MCF 10A (cell line): ENCODE measurements at regions not wholly inside any gene's neighbourhood (a gene's known extent, or its start where the extent isn't known, plus 50 kb on each side); places are given as distances from the start of the nearest gene placed in this dataset.
A peak's percentile ranks its signal among the peaks of the same experiment; 100 is the strongest.

Source experiments
- BruUV-seq: library from RNA; stranded (reverse); fragments of 400-500 nt; replicated peaks from 2 replicates; lab custom pipeline; 2021; lab: Mats Ljungman, UMichigan
- CTCF ChIA-PET: fragments of 300-600 bp; sonication (Branson Sonifier 250); formaldehyde crosslinking; extraction: SDS; loops from one replicate; lab custom pipeline; 2021; ENCODE audit warnings: antibody characterized with exemption, inconsistent platforms; lab: Yijun Ruan, JAX
- POLR2A ChIA-PET: fragments of 300-600, 350-650 bp; sonication (Branson Sonifier 250); formaldehyde crosslinking; extraction: SDS; loops from one replicate; lab custom pipeline; 2020; ENCODE audit warnings: antibody characterized with exemption, inconsistent platforms; lab: Yijun Ruan, JAX
- DNase-seq: peaks from one replicate; pipeline ENCODE4 v3.0.0-alpha.2; 2018; ENCODE audit not compliant: unreplicated experiment
- H3K27ac Mint-ChIP-seq: one replicate; pipeline ENCODE4 v1.8.0; 2022; ENCODE audit warnings: mild to moderate bottlenecking, low read depth, mixed read lengths; ENCODE audit not compliant: unreplicated experiment
- H3K27me3 Mint-ChIP-seq: one replicate; pipeline ENCODE4 v1.8.0; 2022; ENCODE audit warnings: mixed read lengths; ENCODE audit not compliant: insufficient read depth, unreplicated experiment
- H3K36me3 Mint-ChIP-seq: one replicate; pipeline ENCODE4 v1.8.0; 2022; ENCODE audit warnings: mild to moderate bottlenecking, moderate library complexity, mixed read lengths; ENCODE audit not compliant: insufficient read depth, unreplicated experiment
- H3K4me1 Mint-ChIP-seq: one replicate; pipeline ENCODE4 v1.8.0; 2022; ENCODE audit warnings: mixed read lengths; ENCODE audit not compliant: insufficient read depth, unreplicated experiment
- H3K4me3 Mint-ChIP-seq: one replicate; pipeline ENCODE4 v1.8.0; 2022; ENCODE audit warnings: mild to moderate bottlenecking, moderate library complexity, mixed read lengths; ENCODE audit not compliant: unreplicated experiment
- H3K9me3 Mint-ChIP-seq: one replicate; pipeline ENCODE4 v1.8.0; 2022; ENCODE audit warnings: mixed read lengths; ENCODE audit not compliant: unreplicated experiment
- CTCF ChIP-seq: fragments of 200-600 bp; IDR thresholded peaks from one replicate; pipeline ENCODE4 v1.8.0; 2022; ENCODE audit warnings: antibody characterized with exemption, mild to moderate bottlenecking; ENCODE audit not compliant: unreplicated experiment
- intact Hi-C: fragments of 100-400 bp; cut with micrococcal nuclease; formaldehyde crosslinking; loops from 2 replicates; pipeline ENCODE4 v1.14.1; 2022

- no TSS peak for BruUV-seq
- Mint-ChIP-seq H3K9me3 (no peaks in the 10 kb centered on the region), H3K4me1 (peaks cover 13% of the 10 kb centered on the region), H3K27me3 (no peaks in the 10 kb centered on the region), H3K4me3 (no peak overlapping the region), H3K36me3 (no peaks in the 10 kb centered on the region), H3K27ac (no peak overlapping the region)
- ChIA-PET CTCF (interaction anchor here (1.3 kb wide), 1 partner anchor 96 kb away, joined by 5 read pairs; no protein-coding TSS in a partner anchor), POLR2A (interaction anchor here (0.8 to 1.0 kb wide), 2 partner anchors 11 to 25 kb away, joined by 3 to 4 read pairs (median 3); no protein-coding TSS in a partner anchor)
- no peak for DNase-seq
- TF ChIP-seq CTCF: no peak
- intact Hi-C loops: no loop called here
Observed at GRCh38 chr2:160967523-160967922, 192.7 kb upstream of the TANK start.

GRCh38 chr2:160968183-160968582 lies 192.0 kb upstream of the TANK start:
- Mint-ChIP-seq H3K4me1 (peaks cover 13% of the 10 kb centered on the region), H3K27ac (no peak overlapping the region), H3K36me3 (no peaks in the 10 kb centered on the region), H3K27me3 (no peaks in the 10 kb centered on the region), H3K4me3 (no peak overlapping the region), H3K9me3 (no peaks in the 10 kb centered on the region)
- DNase-seq: no peak
- ChIA-PET CTCF (interaction anchor here (0.6 to 1.4 kb wide), 4 partner anchors 96 to 1677 kb away, joined by 3 to 5 read pairs (median 4); no protein-coding TSS in a partner anchor), POLR2A (interaction anchor here (0.8 to 1.0 kb wide), 2 partner anchors 12 to 24 kb away, joined by 3 to 4 read pairs; no protein-coding TSS in a partner anchor)
- no TSS peak for BruUV-seq
- intact Hi-C loops: no loop called here
- no peak for TF ChIP-seq CTCF

- H3K36me3 Mint-ChIP-seq: no peaks in the 10 kb centered on the region
- H3K27ac Mint-ChIP-seq: peak overlapping the region; percentile 86
- ChIA-PET CTCF (interaction anchor here (0.5 to 4.4 kb wide), 69 partner anchors 9 to 1558 kb away, joined by 3 to 82 read pairs (median 4); no protein-coding TSS in a partner anchor), POLR2A (interaction anchor here (0.5 to 2.0 kb wide), 10 partner anchors 9 to 860 kb away, joined by 3 to 12 read pairs (median 3); no protein-coding TSS in a partner anchor)
- peak; percentile 77 for DNase-seq
- no peaks in the 10 kb centered on the region for H3K27me3 Mint-ChIP-seq
- peak; percentile 83 for TF ChIP-seq CTCF
- H3K9me3 Mint-ChIP-seq: no peaks in the 10 kb centered on the region
- peaks cover 15% of the 10 kb centered on the region for H3K4me1 Mint-ChIP-seq
- BruUV-seq: no TSS peak
- H3K4me3 Mint-ChIP-seq: no peak overlapping the region
- intact Hi-C loops: loop anchor here (1.0 to 5.0 kb wide), 8 partner anchors 477 to 878 kb away; partner anchors contain the start of gene RBMS1
Observed at GRCh38 chr2:160970052-160970965, 189.9 kb upstream of the TANK start.

- H3K9me3 Mint-ChIP-seq: no peaks in the 10 kb centered on the region
- BruUV-seq: no TSS peak
- no peaks in the 10 kb centered on the region for H3K36me3 Mint-ChIP-seq
- POLR2A ChIA-PET: interaction anchor here (0.6 to 0.7 kb wide), 2 partner anchors 508 to 1264 kb away, joined by 3 read pairs; no protein-coding TSS in a partner anchor
- no peak overlapping the region for H3K27ac Mint-ChIP-seq
- no peaks in the 10 kb centered on the region for H3K27me3 Mint-ChIP-seq
- DNase-seq: no peak
- TF ChIP-seq CTCF: no peak
- CTCF ChIA-PET: interaction anchor here (1.0 to 1.5 kb wide), 2 partner anchors 10 to 650 kb away, joined by 5 to 6 read pairs; no protein-coding TSS in a partner anchor
- no peak overlapping the region for H3K4me3 Mint-ChIP-seq
- peaks cover 8% of the 10 kb centered on the region for H3K4me1 Mint-ChIP-seq
- intact Hi-C loops: loop anchor here (5.0 kb wide), 3 partner anchors 547 to 882 kb away; no protein-coding TSS in a partner anchor
Observed at GRCh38 chr2:160973991-160974390, 186.2 kb upstream of the TANK start.
